GM19452 (cell line): ENCODE measurements at regions not wholly inside any gene's neighbourhood (a gene's known extent, or its start where the extent isn't known, plus 50 kb on each side); places are given as distances from the start of the nearest gene placed in this dataset.

Experiments
- ATAC-seq: cut with Tn5 transposase; IDR thresholded peaks from one replicate; pipeline ENCODE4 v1.9.1; 2021; ENCODE audit not compliant: unreplicated experiment

DNA sequence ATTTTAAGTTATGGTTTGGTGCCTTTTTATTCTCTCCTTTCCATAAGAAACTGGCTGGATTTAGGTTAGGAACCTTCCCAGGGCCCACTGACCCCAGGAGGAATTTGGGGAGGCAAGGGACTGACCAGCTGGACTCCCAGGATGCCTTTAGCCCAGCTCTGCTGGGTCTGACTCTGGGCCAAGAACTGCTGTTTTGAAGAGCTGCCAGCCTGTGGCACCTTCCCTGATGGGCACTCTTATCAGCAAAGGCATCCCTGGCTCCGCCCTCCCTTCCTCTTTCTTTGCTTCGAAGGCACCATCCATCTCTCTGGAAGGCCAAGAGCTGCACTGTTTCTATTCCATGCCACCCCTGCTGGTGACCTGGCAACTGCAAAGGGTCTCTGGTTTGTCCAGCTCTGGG lies 174.7 kb downstream of the POU4F1 start:
- no peak for ATAC-seq

DNA sequence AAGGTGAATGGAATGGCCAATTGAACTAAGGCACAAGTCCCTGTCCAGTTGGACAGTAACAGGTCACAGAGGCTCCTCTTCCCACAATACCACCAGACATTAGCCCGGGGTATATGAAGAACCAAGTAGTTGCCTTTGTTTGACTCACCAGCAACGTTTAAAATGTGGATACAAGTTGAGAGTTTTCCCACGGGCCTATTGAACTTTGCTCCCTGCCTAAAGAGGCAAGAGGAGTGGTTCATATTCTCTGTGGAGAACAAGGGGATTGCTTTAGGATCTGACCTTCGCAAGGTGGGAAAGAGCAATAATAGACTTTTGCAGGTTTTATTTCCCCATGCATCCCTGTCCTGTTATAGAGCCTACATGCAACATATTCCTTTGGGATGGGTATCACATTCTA lies 177.2 kb downstream of the POU4F1 start:
- no peak for ATAC-seq

DNA sequence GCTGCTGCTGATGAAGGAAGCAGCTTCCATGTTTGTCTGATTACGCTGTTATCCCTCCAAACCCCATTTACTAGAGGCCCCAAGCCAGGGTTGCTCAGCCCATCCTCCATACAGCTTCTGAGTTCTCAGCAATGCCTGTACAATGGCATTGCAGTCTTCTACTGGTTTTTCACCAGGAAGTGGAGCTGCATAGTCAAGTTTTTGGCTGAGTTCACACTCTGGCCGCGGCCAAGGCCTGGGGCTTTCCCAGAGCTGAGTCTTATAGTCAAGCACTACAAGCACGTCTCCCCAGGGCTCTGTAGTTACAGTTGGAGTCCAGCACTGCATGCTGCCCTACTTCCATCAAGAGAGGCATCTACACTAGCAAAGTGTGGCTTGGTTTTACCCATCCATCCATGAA lies 182.5 kb downstream of the POU4F1 start:
- peak; percentile 82 for ATAC-seq

DNA sequence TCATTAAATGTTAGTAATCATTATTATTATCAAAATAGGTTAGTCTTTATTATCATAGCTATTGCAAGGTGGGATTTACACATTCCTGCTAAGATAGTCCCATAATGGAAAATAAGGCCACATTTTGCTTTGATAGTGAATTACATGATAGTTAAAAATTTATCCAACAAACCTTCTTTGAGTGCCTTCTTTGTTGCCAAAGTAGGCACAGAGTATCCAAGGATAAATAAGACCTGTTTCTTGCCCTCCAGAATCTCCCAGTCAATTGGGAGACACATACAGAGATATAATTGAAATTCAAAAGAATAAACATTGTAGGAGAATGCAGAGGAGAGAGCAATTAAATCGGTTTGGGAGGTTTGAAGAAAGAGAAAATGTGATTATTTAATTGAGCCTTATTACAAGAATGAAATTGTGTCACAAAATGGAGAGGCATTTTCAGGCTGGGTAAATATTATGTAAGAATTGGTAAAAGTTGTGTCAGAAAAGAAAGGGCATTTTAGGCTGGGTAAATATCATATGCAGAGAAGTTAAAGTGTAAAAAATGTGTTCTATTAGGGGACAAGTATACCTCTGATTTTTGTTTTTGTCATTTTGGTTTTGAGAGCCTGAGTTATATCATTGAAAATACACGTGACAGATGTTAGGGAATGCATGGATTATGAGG lies 189.3 kb downstream of the POU4F1 start:
- no peak for ATAC-seq

DNA sequence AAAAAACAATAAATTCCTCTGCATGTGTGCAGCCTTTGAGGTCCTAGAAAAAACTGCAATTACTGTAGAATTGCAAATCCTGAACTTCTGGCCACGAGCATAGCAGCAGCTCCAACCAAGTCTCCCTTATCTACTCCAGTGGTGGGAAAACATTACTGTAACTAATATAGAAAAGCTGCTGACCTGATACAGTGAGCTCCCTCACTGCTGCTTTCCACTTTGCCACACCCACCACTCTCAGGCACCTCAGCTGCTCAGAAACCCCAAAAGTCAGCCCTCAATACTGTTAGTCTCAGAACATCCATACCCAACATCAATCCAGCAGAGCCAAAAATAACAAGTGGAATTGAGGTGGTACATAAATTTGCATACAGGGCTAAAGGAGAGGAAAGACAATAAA lies 192.5 kb downstream of the POU4F1 start:
- ATAC-seq, result no peak

DNA sequence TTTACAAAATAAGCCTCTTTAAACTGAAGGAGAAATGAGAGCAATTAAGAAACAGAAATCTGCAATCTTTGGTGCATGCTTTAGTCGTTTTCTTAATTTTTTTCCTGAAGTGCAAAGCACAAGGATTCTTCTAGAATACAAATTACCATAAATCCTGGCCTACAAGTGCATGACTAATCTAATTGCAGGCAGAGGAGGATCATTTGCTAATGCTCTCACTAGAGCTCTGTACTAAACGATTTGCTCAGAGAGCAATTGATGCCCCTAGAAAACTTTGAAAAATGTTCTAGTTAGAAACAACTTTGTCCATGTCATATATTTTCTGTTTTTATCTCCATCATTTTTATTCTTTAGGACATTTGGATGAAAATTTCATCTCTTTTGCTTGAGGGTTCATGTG lies 193.2 kb downstream of the POU4F1 start:
- ATAC-seq, result no peak

DNA sequence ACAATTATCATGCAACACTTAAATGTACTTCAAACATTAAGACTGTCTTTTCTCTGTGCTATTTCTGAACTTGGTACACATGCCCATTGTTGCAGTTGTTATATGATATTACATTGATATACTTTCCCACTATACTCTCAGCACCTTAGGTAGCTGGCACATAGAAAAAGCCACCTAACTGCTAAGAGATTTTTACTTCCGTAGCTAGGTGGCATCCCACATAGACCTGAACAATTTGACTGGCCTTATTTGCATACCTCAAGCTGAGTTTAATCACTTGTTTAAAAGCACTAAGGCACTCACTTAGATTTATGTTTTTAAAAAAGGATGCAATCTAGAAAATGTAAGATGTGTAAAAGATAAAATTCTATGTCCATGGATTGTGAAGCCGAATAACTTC lies 194.2 kb downstream of the POU4F1 start:
- peak; percentile 85 for ATAC-seq

DNA sequence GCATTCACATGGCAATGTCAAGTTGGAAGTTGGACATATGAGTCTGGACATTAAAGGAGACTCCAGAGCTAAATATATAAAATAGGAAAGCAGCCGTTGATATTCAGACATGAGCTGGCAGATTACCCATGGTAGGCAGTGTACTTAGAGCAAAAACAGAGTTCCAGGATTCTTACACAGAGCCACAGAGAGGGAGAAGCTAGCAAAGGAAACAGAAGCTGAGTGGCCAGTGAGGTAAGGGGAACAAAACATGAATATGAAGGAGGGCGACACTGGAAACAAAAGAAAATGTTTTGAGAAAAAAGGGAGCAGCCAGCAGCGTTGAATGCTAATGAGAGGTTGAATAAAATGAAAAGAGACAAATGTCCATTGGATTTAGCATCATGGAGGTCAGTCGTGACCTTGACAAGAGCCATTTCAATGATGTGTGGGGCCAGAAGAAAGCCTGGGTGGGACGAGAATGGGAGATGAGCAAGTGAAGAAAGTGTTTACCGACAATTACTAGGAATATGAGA lies 198.4 kb downstream of the POU4F1 start:
- ATAC-seq, result no peak

DNA sequence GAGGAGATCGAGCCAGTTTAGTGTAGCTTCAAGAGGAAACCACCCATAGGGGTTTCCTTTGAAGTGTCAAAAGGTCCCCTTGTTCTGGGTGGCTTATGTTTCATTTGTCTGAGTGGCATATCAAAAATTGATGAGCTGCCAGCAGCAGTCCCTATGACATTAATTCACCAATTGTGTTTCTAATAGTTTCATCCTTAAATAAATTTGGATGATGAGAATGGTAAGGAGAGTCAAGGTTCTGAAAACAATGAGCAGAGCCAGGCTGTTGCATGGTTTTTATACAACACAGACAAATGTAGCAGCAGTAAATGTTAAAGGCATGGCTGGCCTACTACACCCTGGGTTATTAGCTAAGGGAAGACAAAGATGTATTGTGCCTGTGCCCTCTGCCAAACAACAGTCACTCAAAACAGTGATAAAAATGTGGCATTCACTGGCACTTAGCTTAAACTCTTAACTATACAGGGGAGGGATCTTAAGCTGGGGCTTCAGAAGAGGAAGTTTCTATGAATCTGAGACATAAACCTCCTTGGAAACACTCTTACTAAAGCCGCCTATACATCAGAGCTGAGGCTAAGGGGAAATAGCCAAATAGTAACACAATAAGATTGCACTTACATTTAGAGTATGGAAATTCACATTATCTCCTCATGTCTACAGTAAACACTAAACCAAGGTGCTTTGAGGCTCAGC lies 200.5 kb downstream of the POU4F1 start:
- no peak for ATAC-seq

DNA sequence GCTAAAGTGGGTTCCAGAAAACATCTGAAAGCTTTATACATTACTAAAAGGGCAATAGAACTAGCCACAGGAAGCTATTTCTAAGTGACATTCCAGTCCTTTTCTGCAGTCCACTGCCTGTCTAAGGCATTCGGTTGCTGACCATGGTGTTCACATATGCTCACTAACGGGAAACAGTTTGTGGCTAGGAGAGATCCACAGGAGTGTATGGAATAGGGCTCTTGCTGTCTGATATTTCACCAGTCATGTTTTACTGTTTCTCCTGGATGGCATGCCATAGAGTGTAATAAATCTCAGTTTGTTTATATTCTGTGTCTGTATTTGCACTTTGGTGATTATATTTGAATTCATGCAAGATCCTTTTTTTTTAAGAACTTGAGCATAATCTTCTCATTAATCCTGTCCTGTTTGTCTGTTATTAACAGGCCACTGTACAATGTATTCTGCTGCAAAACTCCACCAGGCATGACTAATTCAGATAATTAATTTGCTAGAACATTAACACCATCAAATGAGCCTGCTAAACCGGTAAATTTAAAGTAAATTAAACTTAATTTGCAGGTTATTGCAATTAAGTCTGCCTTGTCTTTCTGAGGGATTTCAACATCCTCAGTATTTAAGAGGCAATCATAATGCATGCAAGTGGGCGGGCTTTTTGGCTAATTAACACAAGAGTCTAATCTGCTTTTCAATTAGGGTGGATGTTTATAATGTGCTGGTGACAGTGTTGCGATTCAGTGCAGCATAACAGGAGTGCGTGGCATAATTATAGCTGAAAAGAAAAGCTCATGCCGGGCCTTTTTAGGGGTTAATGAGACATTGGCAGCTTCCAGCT lies 201.3 kb downstream of the POU4F1 start:
- ATAC-seq, result no peak

DNA sequence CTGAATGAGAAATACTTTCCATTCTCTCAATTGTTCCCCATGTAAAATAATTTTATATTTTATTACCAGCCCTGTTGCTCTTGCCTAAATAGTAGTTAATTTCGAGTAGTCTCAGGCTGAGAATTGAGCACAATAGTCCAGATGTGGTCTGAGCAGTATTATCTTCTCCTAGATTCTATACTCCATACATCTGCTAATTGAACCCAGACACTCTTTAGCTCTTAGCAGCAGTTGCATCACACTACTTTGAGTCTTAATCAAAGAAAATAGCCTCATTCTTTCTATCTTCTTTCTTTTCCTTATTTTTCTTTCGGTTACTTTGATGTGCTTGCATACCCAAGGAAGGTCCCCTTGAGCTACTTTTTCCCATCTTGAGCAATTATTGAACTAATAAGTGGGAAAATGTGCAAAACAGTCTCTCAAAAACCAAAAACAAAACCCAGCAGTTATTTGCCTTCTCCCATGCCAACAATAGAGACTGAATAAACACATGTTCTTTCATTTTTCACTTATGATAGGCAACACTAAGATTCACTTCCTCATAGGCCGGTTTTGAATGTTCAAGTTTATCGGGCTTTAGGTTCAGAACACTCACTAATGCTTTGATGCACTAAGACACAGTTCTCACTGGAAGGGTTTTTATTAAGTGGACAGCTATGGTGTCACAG lies 204.5 kb downstream of the POU4F1 start:
- ATAC-seq, result peak; percentile 86

DNA sequence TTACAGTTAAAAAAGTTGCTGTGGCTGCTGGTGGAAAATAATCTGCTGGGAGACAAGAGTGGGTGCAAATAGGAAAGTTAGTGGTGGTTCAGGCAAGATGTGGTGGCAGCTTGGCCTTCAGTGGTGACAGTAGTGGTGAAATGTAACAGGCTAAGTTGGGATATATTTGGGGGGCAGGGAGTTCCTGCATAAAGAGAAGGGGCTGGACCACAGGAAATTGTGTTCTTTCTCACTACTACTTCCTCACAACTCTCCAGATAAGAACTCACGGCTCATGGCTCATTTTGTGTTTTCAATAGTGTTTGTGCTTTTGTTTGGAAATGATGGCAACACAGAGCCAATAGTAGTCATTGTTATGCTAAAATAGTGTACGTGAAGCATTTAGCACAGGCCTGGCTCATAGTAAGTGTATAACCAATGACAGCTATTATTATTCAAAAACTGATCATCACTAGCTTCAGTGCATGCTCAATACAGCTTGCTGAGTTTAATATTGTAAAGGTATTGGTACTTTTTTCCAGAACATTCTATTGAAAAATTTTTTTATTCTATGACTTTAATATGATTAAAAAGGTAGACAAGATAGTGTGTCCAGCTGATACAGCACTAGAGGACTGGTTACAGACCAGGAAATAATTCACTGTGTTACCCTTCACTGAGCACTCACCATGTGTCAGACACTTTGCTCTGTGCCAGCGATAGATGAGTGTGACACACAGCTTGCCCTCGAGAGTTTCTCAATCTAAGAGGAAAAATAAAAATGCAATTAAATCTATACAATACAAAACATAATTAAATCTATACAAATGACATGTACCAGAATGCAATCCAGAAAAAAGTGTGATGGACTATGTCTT lies 209.8 kb downstream of the POU4F1 start:
- ATAC-seq, result no peak

DNA sequence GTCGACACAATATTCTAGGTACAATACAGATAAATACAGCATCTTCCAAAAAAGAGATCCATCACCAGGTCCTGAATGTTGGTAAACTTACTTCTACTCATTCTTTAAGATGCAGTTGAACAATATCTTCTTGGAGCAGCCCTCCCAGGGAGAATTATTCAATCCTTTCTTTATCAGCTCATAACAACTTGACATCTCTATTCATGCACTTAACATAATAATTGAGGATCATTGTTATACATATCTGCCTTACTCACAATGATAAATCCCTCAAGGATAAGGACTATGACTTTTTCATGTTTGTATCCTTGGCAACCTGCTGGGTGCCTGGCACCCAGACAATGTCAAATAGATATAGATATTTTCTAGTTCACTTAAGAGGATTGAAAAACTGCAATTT lies 219.5 kb downstream of the POU4F1 start:
- ATAC-seq, result no peak

DNA sequence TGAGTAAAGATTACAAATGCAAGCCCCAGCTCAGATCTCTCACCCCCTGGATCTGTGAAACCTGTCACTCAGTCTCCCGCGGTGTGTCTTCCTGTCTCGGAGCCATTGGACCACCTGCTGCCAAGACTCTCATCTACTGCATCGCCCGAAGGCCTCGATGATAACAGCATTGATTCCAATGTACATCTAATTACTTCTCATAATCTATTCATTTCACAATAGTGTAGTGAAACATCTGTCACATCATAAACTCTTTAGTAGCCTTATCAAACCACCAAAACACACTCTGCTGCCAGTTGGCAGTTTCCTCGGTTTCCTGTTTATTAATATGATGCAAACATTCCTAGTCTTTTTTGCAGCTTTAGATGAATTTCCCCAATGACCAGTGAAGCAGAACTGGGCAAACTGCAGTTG lies 220.3 kb downstream of the POU4F1 start:
- no peak for ATAC-seq

DNA sequence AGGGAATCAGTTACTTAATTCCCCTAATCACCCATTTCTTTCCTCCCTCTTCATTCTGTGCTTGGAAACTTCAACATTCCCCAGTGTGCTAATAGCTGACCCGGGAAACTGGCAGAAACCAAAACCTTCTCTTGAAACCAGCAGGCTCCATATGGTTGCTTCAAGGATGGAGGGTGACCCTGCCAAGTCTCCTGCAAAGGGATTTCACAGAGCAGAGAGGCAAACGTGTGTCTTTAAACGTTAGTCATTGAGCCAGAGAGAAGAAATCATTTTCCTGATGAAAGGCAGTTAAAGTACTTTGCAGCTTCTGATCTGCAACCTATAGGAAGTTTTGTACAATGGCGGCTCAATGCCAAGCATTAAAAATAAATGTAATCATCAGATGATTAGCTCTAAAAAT lies 220.9 kb downstream of the POU4F1 start:
- no peak for ATAC-seq

DNA sequence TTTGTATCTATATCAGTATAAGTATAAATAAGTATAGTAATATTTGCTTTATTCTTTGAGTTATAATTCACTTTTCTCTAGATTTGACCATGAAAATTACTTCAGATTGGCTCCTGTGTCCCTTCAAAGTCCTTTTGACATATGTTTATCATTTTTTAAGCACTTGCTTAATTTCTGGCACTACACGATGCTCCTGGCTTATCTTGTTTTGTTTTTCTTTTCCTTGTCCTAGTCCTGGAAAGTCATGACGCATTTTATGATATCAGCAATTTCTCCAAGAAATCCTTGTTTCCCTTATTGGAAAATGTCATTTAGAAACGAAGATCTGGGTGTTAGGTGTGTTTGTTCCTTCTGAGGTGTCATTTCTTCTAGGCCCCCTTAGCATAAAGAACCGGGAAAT lies 226.5 kb downstream of the POU4F1 start:
- no peak for ATAC-seq

DNA sequence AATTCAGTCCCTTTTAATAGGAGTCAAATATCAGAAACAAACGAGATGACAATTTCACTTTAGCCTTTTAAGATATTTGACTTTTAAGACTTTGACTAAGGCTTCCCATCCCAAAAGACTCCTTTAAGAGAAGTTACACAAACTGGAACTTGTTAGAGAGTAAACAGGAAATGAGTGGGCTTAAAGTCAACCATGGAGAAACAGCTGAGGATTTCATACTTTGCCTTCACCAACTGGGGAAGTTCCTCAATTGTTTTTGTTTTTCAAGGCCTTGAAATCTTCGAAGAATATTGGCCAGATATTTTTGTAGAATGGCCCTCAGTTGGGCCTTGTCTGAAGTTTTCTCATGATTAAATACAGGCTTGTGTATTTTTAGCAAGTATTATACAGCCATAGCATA lies 227.3 kb downstream of the POU4F1 start:
- ATAC-seq, result no peak

DNA sequence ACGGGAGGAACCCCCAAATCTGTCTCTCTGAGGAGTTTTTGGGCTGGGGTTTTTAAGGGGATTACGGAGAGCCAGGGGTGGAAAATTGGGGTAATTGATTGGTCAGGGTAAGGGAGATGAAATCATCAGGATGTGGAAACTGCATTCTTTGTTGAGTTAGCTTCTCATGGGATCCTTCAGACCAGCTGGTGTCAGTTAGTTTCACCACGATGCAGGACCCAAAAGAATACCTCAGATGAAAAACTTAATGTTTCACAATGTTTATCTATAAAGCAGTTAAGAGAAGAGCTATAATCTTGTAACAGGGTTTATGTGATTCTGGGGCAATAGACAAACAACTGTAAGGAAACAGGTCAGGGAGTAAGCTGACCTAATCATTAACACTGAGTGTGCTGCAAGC lies 230.8 kb downstream of the POU4F1 start:
- ATAC-seq, result no peak

DNA sequence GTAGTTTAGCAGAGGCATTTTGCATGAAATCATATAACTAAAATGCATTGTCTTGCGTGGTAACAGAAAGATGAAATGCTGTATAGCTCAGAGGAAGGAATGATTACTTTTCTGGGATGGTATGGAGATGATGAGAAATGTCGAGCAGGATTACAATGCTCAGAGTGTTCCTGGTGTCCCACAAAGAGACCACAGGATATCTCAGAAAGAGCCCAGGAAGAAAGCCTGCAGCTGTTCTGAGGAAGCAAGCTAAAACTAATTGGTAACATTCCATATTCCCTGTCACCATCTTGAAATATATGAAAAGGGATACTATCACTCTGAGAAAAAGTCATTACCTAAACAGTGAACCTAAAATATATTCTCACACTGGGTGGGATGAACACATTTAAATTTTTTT lies 233.1 kb downstream of the POU4F1 start:
- no peak for ATAC-seq

DNA sequence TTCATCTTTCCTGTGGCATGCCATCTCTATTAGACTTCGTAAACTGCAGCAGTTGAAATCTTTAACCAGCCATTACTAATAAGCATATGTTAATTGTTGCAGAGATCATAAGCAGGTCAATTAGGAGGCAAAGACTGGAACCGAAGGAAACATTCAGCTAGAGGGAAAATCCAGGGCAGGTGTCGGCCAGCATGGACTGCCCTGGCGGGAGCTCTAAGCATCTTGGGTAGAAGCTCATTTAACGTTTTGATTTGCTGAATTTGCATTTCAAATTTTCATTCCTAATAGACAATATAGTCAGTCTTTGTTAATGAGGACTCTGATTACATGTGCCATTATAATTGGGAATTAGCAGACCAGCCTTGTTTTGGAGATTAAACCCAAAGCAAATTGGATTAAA lies 238.6 kb downstream of the POU4F1 start:
- no peak for ATAC-seq
